ENCODE measurements at regions not wholly inside any gene's neighbourhood (a gene's known extent, or its start where the extent isn't known, plus 50 kb on each side); places are given as distances from the start of the nearest gene placed in this dataset.

- no peak overlapping the region for H4K12ac ChIP-seq (ENCODE audit: low read depth, low read length)
- peaks cover 11% of the 10 kb centered on the region for H3K79me1 ChIP-seq (ENCODE audit: low read length)
- no peaks in the 10 kb centered on the region for H3K9me3 ChIP-seq (ENCODE audit: insufficient read depth, low read depth, low read length)
- H3K27ac ChIP-seq (ENCODE audit: low read depth, low read length) = no peak overlapping the region
- DNase-seq = no peak
- H2AK5ac ChIP-seq (ENCODE audit: low read length) = no peak overlapping the region
- no peak overlapping the region for H3K9ac ChIP-seq (ENCODE audit: low read length)
- no peak overlapping the region for H3K4ac ChIP-seq (ENCODE audit: low read depth, low read length)
- no peak overlapping the region for H3K18ac ChIP-seq (ENCODE audit: low read length)
- no peak overlapping the region for H2BK5ac ChIP-seq (ENCODE audit: low read depth, low read length, poor library complexity)
- H4K91ac ChIP-seq (ENCODE audit: low read depth, low read length) = no peak overlapping the region
- no peaks in the 10 kb centered on the region for H3K36me3 ChIP-seq (ENCODE audit: control insufficient read depth in 1 of 2, insufficient read depth in 2 of 2, low read length in 2 of 2)
- H2AFZ ChIP-seq (ENCODE audit: insufficient read depth, low read length, poor library complexity) = no peak overlapping the region
- peaks cover 3 to 11% of the 10 kb centered on the region in 2 experiments for H3K4me1 ChIP-seq (ENCODE audit: control insufficient read depth in 1 of 2, insufficient read depth in 2 of 2, low read length in 2 of 2)
- no peak overlapping the region for H3K23ac ChIP-seq (ENCODE audit: low read length)
- H3K27me3 ChIP-seq (ENCODE audit: insufficient read depth, low read length) = no peaks in the 10 kb centered on the region
- H2BK120ac ChIP-seq (ENCODE audit: insufficient read depth, low read length, poor library complexity) = no peak overlapping the region
- no peak overlapping the region for H3K4me2 ChIP-seq (ENCODE audit: low read length)
- no peak overlapping the region for H3K14ac ChIP-seq (ENCODE audit: low read length)
- H4K8ac ChIP-seq (ENCODE audit: low read depth, low read length) = no peak overlapping the region
- WGBS (ENCODE audit: extremely low coverage, insufficient coverage, insufficient read length) = no CpG with 5 or more reads among the region's 4 CpGs
- H3K79me2 ChIP-seq (ENCODE audit: control insufficient read depth, insufficient read depth, low read length, poor library complexity) = no peaks in the 10 kb centered on the region
- no peak overlapping the region for H2BK12ac ChIP-seq (ENCODE audit: low read length)
- no peak overlapping the region for H3K4me3 ChIP-seq (ENCODE audit: low read depth, low read length)
Observed at GRCh38 chr2:200242570-200242969, 63.9 kb upstream of the SPATS2L start.

GRCh38 chr2:200243441-200243840 is 63.1 kb upstream of the SPATS2L start:
- Histone ChIP-seq H3K4me1 (ENCODE audit: control insufficient read depth in 1 of 2, insufficient read depth in 2 of 2, low read length in 2 of 2) (peaks cover 3 to 9% of the 10 kb centered on the region in 2 experiments), H3K79me2 (ENCODE audit: control insufficient read depth, insufficient read depth, low read length, poor library complexity) (no peaks in the 10 kb centered on the region), H3K27ac (ENCODE audit: low read depth, low read length) (no peak overlapping the region), H2BK120ac (ENCODE audit: insufficient read depth, low read length, poor library complexity) (peak overlapping the region; percentile 56), H2BK12ac (ENCODE audit: low read length) (peak overlapping the region; percentile 54), H3K14ac (ENCODE audit: low read length) (peak overlapping the region; percentile 80), H3K36me3 (ENCODE audit: control insufficient read depth in 1 of 2, insufficient read depth in 2 of 2, low read length in 2 of 2) (no peaks in the 10 kb centered on the region), H3K9ac (ENCODE audit: low read length) (no peak overlapping the region), H4K12ac (ENCODE audit: low read depth, low read length) (peak overlapping the region; percentile 22), H3K4me3 (ENCODE audit: low read depth, low read length) (no peak overlapping the region), H4K8ac (ENCODE audit: low read depth, low read length) (peak overlapping the region; percentile 48), H3K4me2 (ENCODE audit: low read length) (no peak overlapping the region), H2BK5ac (ENCODE audit: low read depth, low read length, poor library complexity) (peak overlapping the region; percentile 69), H3K9me3 (ENCODE audit: insufficient read depth, low read depth, low read length) (no peaks in the 10 kb centered on the region), H3K27me3 (ENCODE audit: insufficient read depth, low read length) (no peaks in the 10 kb centered on the region), H3K18ac (ENCODE audit: low read length) (peak overlapping the region; percentile 83), H2AFZ (ENCODE audit: insufficient read depth, low read length, poor library complexity) (peak overlapping the region; percentile 17), H3K4ac (ENCODE audit: low read depth, low read length) (peak overlapping the region; percentile 40), H3K79me1 (ENCODE audit: low read length) (peaks cover 7% of the 10 kb centered on the region), H3K23ac (ENCODE audit: low read length) (no peak overlapping the region), H2AK5ac (ENCODE audit: low read length) (peak overlapping the region; percentile 64), H4K91ac (ENCODE audit: low read depth, low read length) (peak overlapping the region; percentile 72)
- WGBS (ENCODE audit: extremely low coverage, insufficient coverage, insufficient read length) = no CpG with 5 or more reads among the region's 7 CpGs
- DNase-seq = no peak

GRCh38 chr2:200244111-200244510 is 62.4 kb upstream of the SPATS2L start:
- Histone ChIP-seq H2BK5ac (ENCODE audit: low read depth, low read length, poor library complexity) (no peak overlapping the region), H3K9me3 (ENCODE audit: insufficient read depth, low read depth, low read length) (no peaks in the 10 kb centered on the region), H4K8ac (ENCODE audit: low read depth, low read length) (no peak overlapping the region), H2BK120ac (ENCODE audit: insufficient read depth, low read length, poor library complexity) (no peak overlapping the region), H4K91ac (ENCODE audit: low read depth, low read length) (no peak overlapping the region), H3K27ac (ENCODE audit: low read depth, low read length) (no peak overlapping the region), H2AK5ac (ENCODE audit: low read length) (no peak overlapping the region), H3K27me3 (ENCODE audit: insufficient read depth, low read length) (no peaks in the 10 kb centered on the region), H3K4me1 (ENCODE audit: control insufficient read depth in 1 of 2, insufficient read depth in 2 of 2, low read length in 2 of 2) (peaks cover 3 to 6% of the 10 kb centered on the region in 2 experiments), H3K18ac (ENCODE audit: low read length) (no peak overlapping the region), H3K4me3 (ENCODE audit: low read depth, low read length) (no peak overlapping the region), H2BK12ac (ENCODE audit: low read length) (no peak overlapping the region), H3K23ac (ENCODE audit: low read length) (no peak overlapping the region), H3K79me2 (ENCODE audit: control insufficient read depth, insufficient read depth, low read length, poor library complexity) (no peaks in the 10 kb centered on the region), H3K9ac (ENCODE audit: low read length) (no peak overlapping the region), H4K12ac (ENCODE audit: low read depth, low read length) (no peak overlapping the region), H2AFZ (ENCODE audit: insufficient read depth, low read length, poor library complexity) (no peak overlapping the region), H3K4me2 (ENCODE audit: low read length) (no peak overlapping the region), H3K36me3 (ENCODE audit: control insufficient read depth in 1 of 2, insufficient read depth in 2 of 2, low read length in 2 of 2) (no peaks in the 10 kb centered on the region), H3K14ac (ENCODE audit: low read length) (no peak overlapping the region), H3K79me1 (ENCODE audit: low read length) (peaks cover 3% of the 10 kb centered on the region), H3K4ac (ENCODE audit: low read depth, low read length) (no peak overlapping the region)
- no peak for DNase-seq
- no CpG with 5 or more reads among the region's 1 CpG for WGBS (ENCODE audit: extremely low coverage, insufficient coverage, insufficient read length)

- Histone ChIP-seq H2BK5ac (ENCODE audit: low read depth, low read length, poor library complexity) (no peak overlapping the region), H4K8ac (ENCODE audit: low read depth, low read length) (no peak overlapping the region), H3K36me3 (ENCODE audit: control insufficient read depth in 1 of 2, insufficient read depth in 2 of 2, low read length in 2 of 2) (no peaks in the 10 kb centered on the region), H3K9ac (ENCODE audit: low read length) (no peak overlapping the region), H2AFZ (ENCODE audit: insufficient read depth, low read length, poor library complexity) (no peak overlapping the region), H3K79me2 (ENCODE audit: control insufficient read depth, insufficient read depth, low read length, poor library complexity) (no peaks in the 10 kb centered on the region), H2BK12ac (ENCODE audit: low read length) (no peak overlapping the region), H4K12ac (ENCODE audit: low read depth, low read length) (no peak overlapping the region), H3K18ac (ENCODE audit: low read length) (no peak overlapping the region), H3K4me1 (ENCODE audit: control insufficient read depth in 1 of 2, insufficient read depth in 2 of 2, low read length in 2 of 2) (peaks cover 3 to 6% of the 10 kb centered on the region in 2 experiments), H3K27me3 (ENCODE audit: insufficient read depth, low read length) (no peaks in the 10 kb centered on the region), H3K23ac (ENCODE audit: low read length) (no peak overlapping the region), H3K4me2 (ENCODE audit: low read length) (no peak overlapping the region), H2BK120ac (ENCODE audit: insufficient read depth, low read length, poor library complexity) (no peak overlapping the region), H4K91ac (ENCODE audit: low read depth, low read length) (no peak overlapping the region), H3K4me3 (ENCODE audit: low read depth, low read length) (no peak overlapping the region), H3K79me1 (ENCODE audit: low read length) (peaks cover 3% of the 10 kb centered on the region), H2AK5ac (ENCODE audit: low read length) (no peak overlapping the region), H3K9me3 (ENCODE audit: insufficient read depth, low read depth, low read length) (no peaks in the 10 kb centered on the region), H3K27ac (ENCODE audit: low read depth, low read length) (no peak overlapping the region), H3K14ac (ENCODE audit: low read length) (no peak overlapping the region), H3K4ac (ENCODE audit: low read depth, low read length) (no peak overlapping the region)
- DNase-seq = no peak
- WGBS (ENCODE audit: extremely low coverage, insufficient coverage, insufficient read length) = no CpG with 5 or more reads among the region's 2 CpGs
Observed at GRCh38 chr2:200247494-200247893, 59.0 kb upstream of the SPATS2L start.
